ENCODE measurements at regions not wholly inside any gene's neighbourhood (a gene's known extent, or its start where the extent isn't known, plus 50 kb on each side); places are given as distances from the start of the nearest gene placed in this dataset.
A peak's percentile ranks its signal among the peaks of the same experiment; 100 is the strongest.
"Not testable (repeated sequence)": the region's sequence is repeated elsewhere in the genome, so short reads cannot be mapped to it uniquely, and the experiment has no call there.

- DNase-seq (ENCODE audit: extremely low spot score, insufficient read length, low read depth) (no peak), FAIRE-seq (no peak)
Observed at GRCh38 chr5:102554082-102554481, 55.3 kb upstream of the SLCO6A1 start.

- DNase-seq (ENCODE audit: extremely low spot score, insufficient read length, low read depth) (no peak), FAIRE-seq (no peak)
Observed at GRCh38 chr5:102554728-102555127, 55.9 kb upstream of the SLCO6A1 start.

- FAIRE-seq = peak; percentile 78
- no peak for DNase-seq (ENCODE audit: extremely low spot score, insufficient read length, low read depth)
Observed at GRCh38 chr5:102561894-102562760, 63.3 kb upstream of the SLCO6A1 start.

DNA sequence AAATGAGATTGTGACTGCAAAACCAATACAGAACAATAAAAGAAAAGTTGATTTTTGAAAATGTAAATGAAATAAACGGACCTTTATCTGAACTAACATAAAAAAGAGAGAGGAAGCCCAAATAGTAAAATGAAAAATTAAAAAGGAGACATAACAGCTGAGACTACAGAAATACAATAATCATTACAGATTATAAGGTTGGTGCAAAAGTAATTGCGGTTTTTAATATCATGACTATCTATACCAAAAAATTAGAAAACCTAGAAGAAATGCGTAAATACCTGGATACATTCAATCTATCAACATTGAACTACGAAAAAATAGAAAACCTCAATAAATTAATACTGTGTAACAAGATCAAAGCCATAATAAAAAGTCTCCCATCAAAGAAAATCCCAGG lies 71.9 kb upstream of the SLCO6A1 start:
- DNase-seq (ENCODE audit: extremely low spot score, insufficient read length, low read depth) (no peak), FAIRE-seq (no peak)

- FAIRE-seq (no peak), DNase-seq (ENCODE audit: extremely low spot score, insufficient read length, low read depth) (no peak)
Observed at GRCh38 chr5:102578362-102578761, 79.6 kb upstream of the SLCO6A1 start.

DNA sequence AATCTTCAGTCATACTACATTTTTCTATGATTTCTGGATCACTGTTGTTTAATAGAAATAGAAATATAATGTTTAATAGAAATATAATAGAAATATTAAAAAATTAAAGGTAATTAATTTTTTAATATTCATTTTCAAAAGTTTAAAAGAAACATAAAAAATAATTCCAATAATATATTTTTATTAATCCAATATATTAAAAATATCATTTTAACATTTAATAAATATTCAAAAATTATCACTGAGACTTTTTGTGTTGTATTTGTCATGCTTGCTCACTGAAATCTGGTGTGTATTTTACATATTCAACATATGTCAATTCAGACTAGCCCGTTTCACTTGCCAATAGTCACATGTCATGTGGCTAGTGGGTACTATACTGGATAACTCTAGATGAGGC lies 80.6 kb upstream of the SLCO6A1 start:
- no peak for FAIRE-seq
- no peak for DNase-seq (ENCODE audit: extremely low spot score, insufficient read length, low read depth)

DNA sequence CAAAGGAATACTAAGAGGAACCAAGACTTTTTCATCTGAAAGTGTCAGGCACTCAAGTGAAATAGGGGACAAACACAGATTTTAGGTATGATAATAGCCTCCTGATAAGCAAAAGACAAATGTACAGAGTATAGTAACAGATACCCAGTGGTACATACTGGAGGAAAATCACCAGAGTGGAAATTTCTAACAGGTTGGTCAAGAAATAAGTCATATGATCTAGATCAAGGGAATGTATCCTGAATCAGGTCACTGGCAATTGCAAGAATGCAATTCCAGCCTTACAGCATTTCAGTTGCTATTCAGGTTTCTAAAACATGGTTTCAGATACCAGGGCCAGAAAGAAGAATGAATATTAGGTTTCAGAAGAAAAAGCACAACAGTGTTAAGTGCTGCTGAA lies 82.2 kb upstream of the SLCO6A1 start:
- FAIRE-seq (no peak), DNase-seq (ENCODE audit: extremely low spot score, insufficient read length, low read depth) (no peak)

DNA sequence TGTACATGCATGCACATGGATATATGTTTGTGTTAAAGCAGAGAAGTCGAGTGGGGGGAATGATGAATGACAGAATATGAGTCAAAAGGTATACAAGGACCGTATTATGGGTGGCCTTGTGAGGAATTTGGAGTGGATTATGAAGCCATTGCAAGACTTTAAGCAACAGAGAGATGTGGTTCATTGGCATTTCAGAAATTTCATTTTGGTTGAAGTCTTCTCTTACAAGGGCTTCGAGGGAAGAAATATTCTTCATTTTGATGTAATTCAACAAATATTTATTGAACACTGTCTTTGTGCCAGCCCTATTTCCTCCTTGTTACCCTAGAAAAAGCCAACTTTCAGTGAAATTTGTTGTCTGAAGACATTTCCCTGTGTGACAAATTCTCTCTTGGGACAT lies 83.9 kb upstream of the SLCO6A1 start:
- FAIRE-seq (no peak), DNase-seq (ENCODE audit: extremely low spot score, insufficient read length, low read depth) (no peak)

GRCh38 chr5:102583276-102584124 lies 84.7 kb upstream of the SLCO6A1 start:
- FAIRE-seq = peak; percentile 59

GRCh38 chr5:102589661-102590060 lies 90.9 kb upstream of the SLCO6A1 start:
- DNase-seq (ENCODE audit: extremely low spot score, insufficient read length, low read depth) = no peak
- FAIRE-seq = peak; percentile 12

More at GRCh38 chr5:102583276-102584124, 84.7 kb upstream of the SLCO6A1 start:
- no peak for DNase-seq (ENCODE audit: extremely low spot score, insufficient read length, low read depth)

DNA sequence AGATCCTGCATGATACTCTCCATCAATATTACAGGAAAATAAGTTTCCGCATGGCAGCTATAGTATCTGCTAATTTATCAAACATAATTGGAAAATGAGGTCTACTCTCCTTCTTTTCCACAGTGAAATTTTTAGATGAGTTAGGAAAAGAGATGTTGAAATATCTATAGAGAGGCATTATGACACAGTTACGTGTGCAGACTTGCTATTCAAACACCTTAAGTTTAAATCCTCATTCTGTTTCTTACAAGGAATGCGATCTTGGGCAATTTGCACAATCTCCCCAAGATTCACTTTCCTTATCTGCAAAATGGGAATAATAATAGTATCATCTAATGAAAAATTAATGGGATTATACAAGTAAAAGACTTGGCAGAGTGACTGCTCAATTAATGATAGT lies 91.7 kb upstream of the SLCO6A1 start:
- no peak for FAIRE-seq
- DNase-seq (ENCODE audit: extremely low spot score, insufficient read length, low read depth) = no peak

DNA sequence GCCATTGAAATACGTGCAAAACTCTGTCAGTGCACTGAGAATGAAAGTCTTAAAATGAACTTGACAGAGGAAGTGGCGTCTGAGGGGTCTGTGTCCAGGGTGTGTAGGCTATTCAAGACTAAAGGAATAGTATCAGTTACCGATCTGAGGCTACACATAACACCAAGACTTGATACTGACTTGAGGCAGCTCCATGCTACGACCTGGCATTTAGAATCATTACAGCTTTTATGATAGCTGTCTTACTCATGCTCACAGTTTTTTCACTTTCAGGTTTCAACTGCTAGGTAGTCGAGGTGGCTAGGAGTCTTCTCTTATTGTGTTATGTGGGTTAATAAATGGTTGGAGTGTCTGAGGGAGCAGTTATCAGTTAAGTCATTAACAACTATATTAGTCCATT lies 92.8 kb upstream of the SLCO6A1 start:
- peak; percentile 80 for FAIRE-seq
- DNase-seq (ENCODE audit: extremely low spot score, insufficient read length, low read depth) = no peak

- FAIRE-seq = not testable (repeated sequence)
Observed at GRCh38 chr5:102592586-102592985, 93.8 kb upstream of the SLCO6A1 start.

DNA sequence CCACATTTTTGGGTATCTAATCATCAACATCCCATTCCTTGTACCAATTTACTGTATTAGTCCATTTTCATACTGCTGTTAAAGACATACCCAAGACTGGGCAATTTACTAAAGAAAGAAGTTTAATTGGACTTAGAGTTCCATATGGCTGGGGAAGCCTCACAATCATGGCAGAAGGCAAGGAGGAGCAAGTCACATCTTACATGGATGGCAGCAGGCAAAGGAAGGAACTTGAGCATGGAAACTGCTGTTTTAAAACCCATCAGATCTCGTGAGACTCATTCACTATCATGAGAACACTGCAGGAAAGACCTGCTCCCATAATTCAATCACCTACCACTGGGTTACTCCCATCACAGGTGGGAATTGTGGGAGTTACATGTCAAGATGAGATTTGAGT lies 95.4 kb upstream of the SLCO6A1 start:
- DNase-seq (ENCODE audit: extremely low spot score, insufficient read length, low read depth) (no peak), FAIRE-seq (no peak)

More at GRCh38 chr5:102592586-102592985, 93.8 kb upstream of the SLCO6A1 start:
- not testable (repeated sequence) for DNase-seq (ENCODE audit: extremely low spot score, insufficient read length, low read depth)

DNA sequence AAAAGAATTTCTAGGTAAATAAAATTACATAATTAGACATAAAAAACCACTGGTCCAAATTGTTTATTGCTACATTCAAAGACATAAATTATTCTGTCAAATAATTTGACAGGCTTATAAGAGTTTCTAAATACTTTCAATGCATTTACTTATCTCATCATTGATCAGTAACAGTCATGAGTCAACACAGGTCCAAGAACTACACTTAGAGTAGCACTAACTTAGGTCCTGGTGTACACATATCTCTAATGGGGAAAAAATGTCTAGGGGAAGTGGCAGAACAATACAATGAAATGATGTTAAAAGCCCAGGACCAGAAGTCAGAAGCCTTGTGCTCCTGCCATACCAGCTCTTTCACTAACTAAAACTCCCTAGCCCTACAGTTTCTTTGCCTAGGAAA lies 96.5 kb upstream of the SLCO6A1 start:
- DNase-seq (ENCODE audit: extremely low spot score, insufficient read length, low read depth) (no peak), FAIRE-seq (no peak)

- peak; percentile 39 for FAIRE-seq
- DNase-seq (ENCODE audit: extremely low spot score, insufficient read length, low read depth) = no peak
Observed at GRCh38 chr5:102596113-102596512, 97.3 kb upstream of the SLCO6A1 start.

GRCh38 chr5:102596951-102597350 lies 98.2 kb upstream of the SLCO6A1 start:
- no peak for FAIRE-seq
- DNase-seq (ENCODE audit: extremely low spot score, insufficient read length, low read depth) = no peak

DNA sequence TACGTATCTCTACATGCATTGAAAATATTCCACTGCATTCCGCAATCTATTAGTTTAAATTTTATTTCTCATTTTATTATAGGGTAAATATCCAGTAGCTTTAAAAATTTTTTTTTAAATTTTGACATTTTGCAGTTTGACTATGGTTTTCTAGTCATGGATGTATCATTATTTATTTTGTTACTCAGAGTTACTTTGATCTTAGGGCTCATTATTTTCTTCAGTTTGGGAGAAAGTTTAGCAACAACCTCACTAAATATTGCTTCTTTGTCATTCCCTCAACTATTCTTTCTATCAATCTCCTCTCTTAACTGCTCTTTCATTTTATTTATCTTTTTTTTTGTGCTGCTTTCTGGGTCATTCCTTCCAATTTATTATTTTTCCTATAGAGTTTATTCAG lies 100.5 kb upstream of the SLCO6A1 start:
- no peak for FAIRE-seq
- DNase-seq (ENCODE audit: extremely low spot score, insufficient read length, low read depth) = no peak

- DNase-seq (ENCODE audit: extremely low spot score, insufficient read length, low read depth) (no peak), FAIRE-seq (no peak)
Observed at GRCh38 chr5:102600964-102601363, 102.2 kb upstream of the SLCO6A1 start.

- FAIRE-seq (no peak), DNase-seq (ENCODE audit: extremely low spot score, insufficient read length, low read depth) (no peak)
Observed at GRCh38 chr5:102603670-102604069, 104.9 kb upstream of the SLCO6A1 start.

DNA sequence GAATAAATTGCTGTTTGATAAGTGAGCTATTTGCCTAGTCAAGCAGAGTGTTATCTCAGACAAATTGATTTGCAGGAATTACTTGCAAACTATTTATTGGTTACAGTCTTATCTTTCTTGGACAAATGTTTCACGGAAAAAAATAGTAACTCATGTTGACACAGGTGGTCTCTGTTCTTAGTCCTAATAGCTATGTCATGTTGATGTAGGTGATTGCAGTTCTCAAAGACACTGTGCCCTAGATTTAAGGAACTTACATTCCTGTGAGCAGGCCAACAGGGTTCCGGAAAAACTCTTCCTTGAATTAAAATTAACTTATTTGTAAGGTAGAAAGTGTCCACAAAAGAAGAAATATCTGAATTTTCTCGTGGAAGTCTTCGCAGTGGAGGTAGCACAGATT lies 109.6 kb upstream of the SLCO6A1 start:
- DNase-seq (ENCODE audit: extremely low spot score, insufficient read length, low read depth) (no peak), FAIRE-seq (no peak)
